ENCODE measurements at regions not wholly inside any gene's neighbourhood (a gene's known extent, or its start where the extent isn't known, plus 50 kb on each side); places are given as distances from the start of the nearest gene placed in this dataset.

- no peak for ATAC-seq
- TF ChIP-seq TCF4 (CRISPR knock-in tag; IDR thresholded peaks at IDR 0.05; ENCODE audit: borderline replicate concordance) (no peak), PATZ1 (CRISPR knock-in tag; IDR thresholded peaks at IDR 0.05; ENCODE audit: borderline replicate concordance) (no peak), ISL1 (CRISPR knock-in tag; IDR thresholded peaks at IDR 0.05) (no peak), ZC3H10 (CRISPR knock-in tag; IDR thresholded peaks at IDR 0.05) (no peak), TSHZ2 (CRISPR knock-in tag; IDR thresholded peaks at IDR 0.05) (no peak), ZNF565 (CRISPR knock-in tag; conservative IDR thresholded peaks at IDR 0.05; ENCODE audit: low read depth) (no peak), SNAI2 (CRISPR knock-in tag; IDR thresholded peaks at IDR 0.05) (no peak)
- TF ChIP-seq, protein P1, sequence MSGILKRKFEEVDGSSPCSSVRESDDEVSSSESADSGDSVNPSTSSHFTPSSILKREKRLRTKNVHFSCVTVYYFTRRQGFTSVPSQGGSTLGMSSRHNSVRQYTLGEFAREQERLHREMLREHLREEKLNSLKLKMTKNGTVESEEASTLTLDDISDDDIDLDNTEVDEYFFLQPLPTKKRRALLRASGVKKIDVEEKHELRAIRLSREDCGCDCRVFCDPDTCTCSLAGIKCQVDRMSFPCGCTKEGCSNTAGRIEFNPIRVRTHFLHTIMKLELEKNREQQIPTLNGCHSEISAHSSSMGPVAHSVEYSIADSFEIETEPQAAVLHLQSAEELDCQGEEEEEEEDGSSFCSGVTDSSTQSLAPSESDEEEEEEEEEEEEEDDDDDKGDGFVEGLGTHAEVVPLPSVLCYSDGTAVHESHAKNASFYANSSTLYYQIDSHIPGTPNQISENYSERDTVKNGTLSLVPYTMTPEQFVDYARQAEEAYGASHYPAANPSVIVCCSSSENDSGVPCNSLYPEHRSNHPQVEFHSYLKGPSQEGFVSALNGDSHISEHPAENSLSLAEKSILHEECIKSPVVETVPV (CRISPR knock-in tag; IDR thresholded peaks at IDR 0.05) = no peak
Measured at GRCh38 chr2:175745911-175746310, 256.2 kb downstream of the LNPK start.

GRCh38 chr2:175744000-175744399, 258.1 kb downstream of the LNPK start:
- no peak for ATAC-seq
- TF ChIP-seq PATZ1 (CRISPR knock-in tag; IDR thresholded peaks at IDR 0.05; ENCODE audit: borderline replicate concordance) (no peak), ZFP30 (CRISPR knock-in tag; IDR thresholded peaks at IDR 0.05) (no peak), RARB (CRISPR knock-in tag; IDR thresholded peaks at IDR 0.05) (no peak), PPARA (CRISPR knock-in tag; IDR thresholded peaks at IDR 0.05; ENCODE audit: borderline replicate concordance) (no peak), ZNF565 (CRISPR knock-in tag; conservative IDR thresholded peaks at IDR 0.05; ENCODE audit: low read depth) (no peak), TCF4 (CRISPR knock-in tag; IDR thresholded peaks at IDR 0.05; ENCODE audit: borderline replicate concordance) (no peak), TOX (CRISPR knock-in tag; IDR thresholded peaks at IDR 0.05; ENCODE audit: borderline replicate concordance) (no peak), ZNF70 (CRISPR knock-in tag; IDR thresholded peaks at IDR 0.05) (no peak), GLIS3 (CRISPR knock-in tag; IDR thresholded peaks at IDR 0.05) (no peak), ESRRG (CRISPR knock-in tag; IDR thresholded peaks at IDR 0.05) (no peak), ZFP3 (CRISPR knock-in tag; IDR thresholded peaks at IDR 0.05) (no peak)
- TF ChIP-seq, protein P1 (CRISPR knock-in tag; IDR thresholded peaks at IDR 0.05) = no peak
- TF ChIP-seq, protein P2, sequence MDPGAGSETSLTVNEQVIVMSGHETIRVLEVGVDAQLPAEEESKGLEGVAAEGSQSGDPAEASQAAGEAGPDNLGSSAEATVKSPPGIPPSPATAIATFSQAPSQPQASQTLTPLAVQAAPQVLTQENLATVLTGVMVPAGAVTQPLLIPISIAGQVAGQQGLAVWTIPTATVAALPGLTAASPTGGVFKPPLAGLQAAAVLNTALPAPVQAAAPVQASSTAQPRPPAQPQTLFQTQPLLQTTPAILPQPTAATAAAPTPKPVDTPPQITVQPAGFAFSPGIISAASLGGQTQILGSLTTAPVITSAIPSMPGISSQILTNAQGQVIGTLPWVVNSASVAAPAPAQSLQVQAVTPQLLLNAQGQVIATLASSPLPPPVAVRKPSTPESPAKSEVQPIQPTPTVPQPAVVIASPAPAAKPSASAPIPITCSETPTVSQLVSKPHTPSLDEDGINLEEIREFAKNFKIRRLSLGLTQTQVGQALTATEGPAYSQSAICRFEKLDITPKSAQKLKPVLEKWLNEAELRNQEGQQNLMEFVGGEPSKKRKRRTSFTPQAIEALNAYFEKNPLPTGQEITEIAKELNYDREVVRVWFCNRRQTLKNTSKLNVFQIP (CRISPR knock-in tag; IDR thresholded peaks at IDR 0.05; ENCODE audit: borderline replicate concordance, low read depth) = no peak

DNA sequence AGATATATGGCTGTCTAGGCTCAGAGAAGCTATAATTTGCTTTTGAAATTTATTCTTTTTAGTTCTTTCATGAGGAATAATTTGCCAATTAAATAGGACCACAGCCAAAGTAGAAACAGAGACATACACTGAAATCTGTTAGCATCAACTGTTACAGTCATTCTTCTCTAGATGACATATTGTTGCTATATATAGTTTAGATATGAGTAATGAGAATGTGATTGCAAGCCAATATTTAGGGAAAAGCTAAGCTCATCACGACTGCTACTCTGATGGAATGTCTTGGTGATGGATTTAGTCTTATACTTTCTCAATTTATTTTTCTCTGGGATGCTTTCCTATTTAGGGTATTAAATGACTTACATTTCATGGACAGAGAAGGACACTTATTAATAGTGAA, 259.1 kb downstream of the LNPK start:
- ATAC-seq = no peak
- TF ChIP-seq ISL1 (CRISPR knock-in tag; IDR thresholded peaks at IDR 0.05) (no peak), ZFP30 (CRISPR knock-in tag; IDR thresholded peaks at IDR 0.05) (no peak), ESRRG (CRISPR knock-in tag; IDR thresholded peaks at IDR 0.05) (no peak), RARB (CRISPR knock-in tag; IDR thresholded peaks at IDR 0.05) (no peak), TSHZ2 (CRISPR knock-in tag; IDR thresholded peaks at IDR 0.05) (no peak), ZNF70 (CRISPR knock-in tag; IDR thresholded peaks at IDR 0.05) (no peak), PPARA (CRISPR knock-in tag; IDR thresholded peaks at IDR 0.05; ENCODE audit: borderline replicate concordance) (no peak), ARNTL (CRISPR knock-in tag; IDR thresholded peaks at IDR 0.05; ENCODE audit: borderline replicate concordance, low read depth) (no peak)
- TF ChIP-seq, protein P1 (CRISPR knock-in tag; IDR thresholded peaks at IDR 0.05) = no peak
- TF ChIP-seq, protein P3, sequence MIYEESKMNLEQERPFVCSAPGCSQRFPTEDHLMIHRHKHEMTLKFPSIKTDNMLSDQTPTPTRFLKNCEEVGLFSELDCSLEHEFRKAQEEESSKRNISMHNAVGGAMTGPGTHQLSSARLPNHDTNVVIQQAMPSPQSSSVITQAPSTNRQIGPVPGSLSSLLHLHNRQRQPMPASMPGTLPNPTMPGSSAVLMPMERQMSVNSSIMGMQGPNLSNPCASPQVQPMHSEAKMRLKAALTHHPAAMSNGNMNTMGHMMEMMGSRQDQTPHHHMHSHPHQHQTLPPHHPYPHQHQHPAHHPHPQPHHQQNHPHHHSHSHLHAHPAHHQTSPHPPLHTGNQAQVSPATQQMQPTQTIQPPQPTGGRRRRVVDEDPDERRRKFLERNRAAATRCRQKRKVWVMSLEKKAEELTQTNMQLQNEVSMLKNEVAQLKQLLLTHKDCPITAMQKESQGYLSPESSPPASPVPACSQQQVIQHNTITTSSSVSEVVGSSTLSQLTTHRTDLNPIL (CRISPR knock-in tag; IDR thresholded peaks at IDR 0.05; ENCODE audit: low read depth) = no peak
